Stimulated activated effector memory CD8-positive, alpha-beta T cell treated with anti-CD3 and anti-CD28 coated beads, Interleukin-12 subunit alpha, Interleukin-12 subunit beta, amount 100 ng/mL, for 72 hours (primary cell): ENCODE measurements at regions not wholly inside any gene's neighbourhood (a gene's known extent, or its start where the extent isn't known, plus 50 kb on each side); places are given as distances from the start of the nearest gene placed in this dataset.
"Not testable (repeated sequence)": the region's sequence is repeated elsewhere in the genome, so short reads cannot be mapped to it uniquely, and the experiment has no call there.

Source experiments
- ATAC-seq: fragments of 150-1000 bp; cut with Tn5 transposase; 2 replicates; pipeline ENCODE4 v1.10.0; 2021
- DNase-seq, 2 donors: peaks; one replicate each; pipeline ENCODE4 v3.0.0; 2021 to 2022; ENCODE audit warnings: low spot score in 2 of 2
- H3K27ac Mint-ChIP-seq: one replicate; pipeline ENCODE4 v1.8.0; 2022; ENCODE audit warnings: mild to moderate bottlenecking, mixed read lengths
- H3K36me3 Mint-ChIP-seq: one replicate; pipeline ENCODE4 v1.8.0; 2022; ENCODE audit warnings: mild to moderate bottlenecking, mixed read lengths
- H3K4me1 Mint-ChIP-seq: one replicate; pipeline ENCODE4 v1.8.0; 2022; ENCODE audit warnings: mixed read lengths
- H3K4me3 Mint-ChIP-seq: one replicate; pipeline ENCODE4 v1.8.0; 2022; ENCODE audit warnings: mild to moderate bottlenecking, mixed read lengths
- H3K9me3 Mint-ChIP-seq: one replicate; pipeline ENCODE4 v1.8.0; 2022; ENCODE audit warnings: mixed read lengths

- no peaks in the 10 kb centered on the region for H3K9me3 Mint-ChIP-seq
- no peak overlapping the region for H3K4me3 Mint-ChIP-seq
- no peak for DNase-seq
- no peaks in the 10 kb centered on the region for H3K4me1 Mint-ChIP-seq
- no peak overlapping the region for H3K27ac Mint-ChIP-seq
- ATAC-seq = no peak
- no peaks in the 10 kb centered on the region for H3K36me3 Mint-ChIP-seq
Measured at GRCh38 chr6:167689278-167689677, 137.4 kb upstream of the AFDN start.

DNA sequence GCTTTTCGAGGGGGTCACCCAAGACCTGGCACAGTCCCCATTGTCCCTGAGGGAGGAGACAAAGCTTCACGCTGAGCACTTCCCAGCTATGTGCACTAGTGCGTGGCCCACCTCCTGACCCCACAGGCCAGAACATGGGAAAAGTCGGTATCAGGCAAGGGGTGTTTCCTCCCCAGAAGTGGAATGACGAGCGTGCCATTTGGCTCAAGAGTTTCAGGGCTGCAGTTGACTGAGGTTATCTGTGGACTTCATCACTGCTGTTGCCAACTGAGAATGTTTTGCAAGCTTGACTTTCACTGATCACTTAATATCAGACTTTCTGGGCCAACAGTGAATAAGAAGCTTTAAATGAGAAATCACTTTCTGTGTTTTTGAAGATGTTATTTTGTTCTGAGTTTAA is 137.0 kb upstream of the AFDN start:
- H3K4me3 Mint-ChIP-seq = no peak overlapping the region
- no peak for ATAC-seq
- H3K4me1 Mint-ChIP-seq = no peaks in the 10 kb centered on the region
- no peak for DNase-seq
- H3K9me3 Mint-ChIP-seq = no peaks in the 10 kb centered on the region
- H3K36me3 Mint-ChIP-seq = no peaks in the 10 kb centered on the region
- H3K27ac Mint-ChIP-seq = no peak overlapping the region

GRCh38 chr6:167690167-167690922 is 136.4 kb upstream of the AFDN start:
- H3K9me3 Mint-ChIP-seq, H3K27ac Mint-ChIP-seq, H3K36me3 Mint-ChIP-seq, ATAC-seq, H3K4me1 Mint-ChIP-seq, DNase-seq, H3K4me3 Mint-ChIP-seq: not testable (repeated sequence)

DNA sequence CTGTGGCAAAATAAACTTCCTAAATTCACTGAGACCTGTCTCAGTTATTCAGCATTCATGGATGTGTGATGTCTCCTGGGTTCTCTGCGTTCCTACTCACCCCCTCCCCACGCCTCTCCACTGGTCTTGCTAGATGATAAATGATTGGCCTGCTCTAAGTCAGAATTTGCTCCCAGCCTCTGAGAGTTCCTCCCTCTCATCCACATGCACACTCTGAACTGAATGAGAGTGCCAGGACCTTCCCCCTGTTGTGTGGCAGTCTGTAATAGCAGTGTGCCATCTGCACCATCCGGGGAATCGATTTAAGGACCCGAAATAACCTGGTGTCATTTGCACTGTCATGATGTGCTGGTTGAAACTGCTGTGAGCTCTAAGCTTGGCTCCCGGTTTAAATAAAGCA is 135.8 kb upstream of the AFDN start:
- Mint-ChIP-seq H3K9me3 (no peaks in the 10 kb centered on the region), H3K27ac (no peak overlapping the region), H3K4me3 (no peak overlapping the region), H3K36me3 (no peaks in the 10 kb centered on the region), H3K4me1 (no peaks in the 10 kb centered on the region)
- ATAC-seq = no peak
- no peak for DNase-seq

DNA sequence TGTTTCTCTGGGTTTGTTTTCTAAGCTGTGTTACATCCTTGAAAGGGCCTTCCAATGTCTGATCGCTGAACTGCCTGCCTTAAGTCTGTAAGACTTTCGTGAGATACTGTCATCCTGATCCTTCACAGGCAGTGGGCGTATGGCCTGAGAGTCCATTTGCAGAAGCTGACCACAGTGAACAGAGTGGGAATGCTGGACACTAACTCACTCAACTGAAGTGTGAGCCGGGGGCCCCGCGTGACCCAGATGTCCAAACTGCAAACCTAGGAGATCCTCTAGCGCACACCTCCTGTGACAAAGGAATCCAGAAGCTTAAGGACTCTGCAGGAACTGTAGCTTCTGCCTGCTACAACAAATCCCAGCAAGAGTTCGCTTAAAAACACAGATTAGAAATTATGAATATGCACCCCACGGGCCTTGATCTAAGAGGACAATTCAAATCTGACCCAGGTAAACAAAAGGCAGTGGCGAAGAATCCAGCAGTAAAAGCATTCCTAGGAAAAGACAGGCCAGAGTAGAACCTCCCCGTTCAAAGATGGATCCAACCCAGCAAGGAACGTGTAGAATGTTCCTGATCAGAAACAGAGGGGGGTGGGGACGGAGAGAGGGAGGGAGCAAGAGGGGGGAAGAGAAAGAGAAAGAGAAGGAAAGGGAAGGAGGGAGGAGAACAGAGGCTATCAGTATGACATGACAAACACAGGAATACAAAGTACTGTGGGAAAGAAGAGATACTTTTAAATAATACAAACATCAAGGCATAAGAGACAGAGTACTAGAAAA is 135.0 kb upstream of the AFDN start:
- Mint-ChIP-seq H3K4me3 (no peak overlapping the region), H3K36me3 (no peaks in the 10 kb centered on the region), H3K4me1 (no peaks in the 10 kb centered on the region), H3K9me3 (no peaks in the 10 kb centered on the region), H3K27ac (no peak overlapping the region)
- DNase-seq = no peak
- ATAC-seq = no peak

GRCh38 chr6:167693478-167693877 is 133.2 kb upstream of the AFDN start:
- not testable (repeated sequence) for H3K27ac Mint-ChIP-seq, DNase-seq, H3K4me3 Mint-ChIP-seq, ATAC-seq, H3K4me1 Mint-ChIP-seq, H3K36me3 Mint-ChIP-seq, H3K9me3 Mint-ChIP-seq

DNA sequence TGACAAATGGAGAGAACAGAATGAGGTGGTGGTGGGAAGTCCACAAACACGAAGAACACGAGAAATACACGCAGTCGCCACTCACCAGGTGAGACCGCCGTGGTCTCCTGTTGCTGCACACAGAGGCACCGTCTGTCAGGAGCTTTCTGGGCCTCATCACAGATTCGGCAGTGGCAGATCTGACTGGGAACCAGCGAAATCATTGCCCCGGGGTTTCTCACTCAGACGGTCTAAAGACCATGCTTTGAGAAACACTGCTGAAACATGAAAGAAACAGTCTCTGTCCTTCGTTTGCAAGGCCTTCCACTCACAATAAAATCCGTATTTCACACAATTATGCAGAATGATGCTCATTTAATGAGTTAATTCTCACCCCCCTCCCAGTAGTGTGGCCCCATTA is 130.9 kb upstream of the AFDN start:
- H3K27ac Mint-ChIP-seq = no peak overlapping the region
- peaks cover 12% of the 10 kb centered on the region for H3K4me1 Mint-ChIP-seq
- no peaks in the 10 kb centered on the region for H3K9me3 Mint-ChIP-seq
- no peaks in the 10 kb centered on the region for H3K36me3 Mint-ChIP-seq
- DNase-seq (no peak), ATAC-seq (no peak)
- H3K4me3 Mint-ChIP-seq = no peak overlapping the region

DNA sequence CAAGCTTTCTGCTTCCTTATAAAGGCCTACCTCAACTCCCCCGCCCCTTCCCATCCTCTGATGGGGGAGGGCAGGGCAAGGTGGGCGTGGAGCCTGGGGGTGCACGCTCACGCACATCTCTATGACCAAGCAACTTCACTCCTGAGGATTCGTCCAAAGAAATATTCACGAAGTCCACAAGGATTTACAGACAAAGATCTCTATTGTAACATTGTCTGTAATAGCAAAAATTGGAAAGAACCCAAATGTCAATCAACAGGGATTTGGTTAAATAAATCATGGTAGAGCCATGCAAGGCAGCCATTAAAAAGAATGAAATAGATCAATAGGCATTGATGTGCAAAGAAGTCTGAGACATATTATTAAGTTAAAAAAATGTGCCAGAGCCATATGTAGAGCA is 130.4 kb upstream of the AFDN start:
- no peak for DNase-seq

GRCh38 chr6:167697316-167697715 is 129.4 kb upstream of the AFDN start:
- Mint-ChIP-seq H3K4me1 (peaks cover 12% of the 10 kb centered on the region), H3K27ac (no peak overlapping the region), H3K9me3 (no peaks in the 10 kb centered on the region), H3K36me3 (no peaks in the 10 kb centered on the region), H3K4me3 (no peak overlapping the region)
- ATAC-seq = no peak
- no peak for DNase-seq

More for the DNA sequence above, 130.4 kb upstream of the AFDN start:
- H3K9me3 Mint-ChIP-seq = no peaks in the 10 kb centered on the region
- no peak overlapping the region for H3K27ac Mint-ChIP-seq
- H3K4me1 Mint-ChIP-seq = peaks cover 12% of the 10 kb centered on the region
- H3K36me3 Mint-ChIP-seq = no peaks in the 10 kb centered on the region
- no peak for ATAC-seq
- no peak overlapping the region for H3K4me3 Mint-ChIP-seq

- Mint-ChIP-seq H3K9me3 (no peaks in the 10 kb centered on the region), H3K4me3 (no peak overlapping the region), H3K36me3 (no peaks in the 10 kb centered on the region), H3K4me1 (peaks cover 12% of the 10 kb centered on the region), H3K27ac (no peak overlapping the region)
- no peak for DNase-seq
- no peak for ATAC-seq
Measured at GRCh38 chr6:167698540-167698939, 128.2 kb upstream of the AFDN start.

DNA sequence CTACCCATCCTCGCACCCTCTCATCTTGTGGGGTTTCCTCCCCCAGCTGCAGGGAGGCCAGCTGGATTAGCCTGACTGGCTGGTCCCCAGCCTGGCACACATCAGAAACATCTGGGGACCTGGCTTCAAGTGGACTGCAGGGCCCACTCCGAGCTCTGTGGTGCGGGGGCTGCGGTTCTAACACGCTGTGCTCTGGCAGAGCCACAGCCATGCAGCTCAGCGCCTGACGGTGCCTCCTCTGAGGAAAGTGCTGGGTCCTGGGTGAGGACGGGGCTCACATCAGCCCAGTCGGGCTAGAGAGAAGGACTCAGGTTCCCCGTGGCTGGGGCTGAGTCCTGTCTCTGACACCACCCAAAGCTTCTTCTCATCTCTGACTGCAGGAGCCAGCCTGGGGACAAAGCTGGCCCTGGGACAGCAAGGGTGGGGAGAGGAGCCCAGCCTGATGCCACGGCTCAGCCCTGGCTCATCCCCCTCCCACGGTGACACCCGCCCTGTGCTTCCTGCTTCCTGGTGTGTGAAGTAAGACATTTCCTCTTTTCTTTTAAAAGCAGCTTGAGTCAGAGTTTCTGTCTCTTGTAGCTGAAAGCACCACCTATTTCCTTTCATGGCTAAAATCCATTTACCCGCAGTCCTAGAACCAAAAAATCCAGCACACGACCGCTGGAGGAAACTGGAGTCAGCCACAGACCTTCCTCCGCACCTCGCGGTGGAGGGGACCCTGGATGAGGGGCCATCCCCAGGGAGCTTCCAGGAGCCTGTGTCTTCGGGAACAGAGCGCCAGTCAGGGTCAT is 127.4 kb upstream of the AFDN start:
- H3K9me3 Mint-ChIP-seq = no peaks in the 10 kb centered on the region
- no peaks in the 10 kb centered on the region for H3K36me3 Mint-ChIP-seq
- peak overlapping the region; percentile 12 for H3K27ac Mint-ChIP-seq
- peak overlapping the region; percentile 57 for H3K4me3 Mint-ChIP-seq
- DNase-seq (peak in 1 of 2 donors; percentile 56), ATAC-seq (peak; percentile 80)
- peaks cover 12% of the 10 kb centered on the region for H3K4me1 Mint-ChIP-seq

GRCh38 chr6:167700199-167700598 is 126.5 kb upstream of the AFDN start:
- peaks cover 19% of the 10 kb centered on the region for H3K4me1 Mint-ChIP-seq
- H3K36me3 Mint-ChIP-seq = no peaks in the 10 kb centered on the region
- no peak for ATAC-seq
- H3K27ac Mint-ChIP-seq = no peak overlapping the region
- no peak overlapping the region for H3K4me3 Mint-ChIP-seq
- no peak for DNase-seq
- peaks cover 3% of the 10 kb centered on the region for H3K9me3 Mint-ChIP-seq

GRCh38 chr6:167701010-167701409 is 125.7 kb upstream of the AFDN start:
- DNase-seq = no peak
- no peak overlapping the region for H3K4me3 Mint-ChIP-seq
- H3K36me3 Mint-ChIP-seq = no peaks in the 10 kb centered on the region
- no peak overlapping the region for H3K27ac Mint-ChIP-seq
- no peak for ATAC-seq
- H3K9me3 Mint-ChIP-seq = peaks cover 3% of the 10 kb centered on the region
- peaks cover 19% of the 10 kb centered on the region for H3K4me1 Mint-ChIP-seq

DNA sequence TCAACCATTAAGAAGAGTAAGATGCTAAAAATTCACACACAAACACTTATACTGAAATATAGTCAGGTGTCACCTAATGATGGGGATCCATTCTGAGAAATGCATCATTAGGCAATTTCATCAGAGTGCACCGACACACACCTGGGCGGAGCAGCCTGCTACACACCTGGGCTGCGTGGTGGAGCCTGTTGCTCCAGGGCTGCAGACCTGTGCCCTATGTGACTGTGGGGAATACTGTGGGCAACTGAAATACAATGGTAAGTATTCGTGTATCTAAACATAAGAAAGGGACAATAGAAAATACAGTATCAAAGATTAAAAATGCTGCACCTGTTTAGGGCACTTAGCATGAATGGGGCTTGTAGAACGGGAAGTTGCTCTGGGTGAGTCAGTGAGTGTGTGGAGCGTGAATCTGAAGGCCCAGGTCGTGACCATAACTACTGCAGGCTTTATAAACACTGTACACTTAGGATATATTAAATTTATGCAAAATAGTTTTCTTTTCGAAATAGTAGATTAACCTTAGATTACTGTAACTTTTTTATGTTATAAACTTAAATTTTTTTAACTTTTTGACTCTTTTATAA is 124.4 kb upstream of the AFDN start:
- peaks cover 3% of the 10 kb centered on the region for H3K9me3 Mint-ChIP-seq
- ATAC-seq (no peak), DNase-seq (no peak)
- H3K4me1 Mint-ChIP-seq = peaks cover 25% of the 10 kb centered on the region
- no peak overlapping the region for H3K4me3 Mint-ChIP-seq
- no peak overlapping the region for H3K27ac Mint-ChIP-seq
- no peaks in the 10 kb centered on the region for H3K36me3 Mint-ChIP-seq

- Mint-ChIP-seq H3K9me3 (peaks cover 3% of the 10 kb centered on the region), H3K4me1 (peaks cover 25% of the 10 kb centered on the region), H3K4me3 (no peak overlapping the region), H3K36me3 (no peaks in the 10 kb centered on the region), H3K27ac (no peak overlapping the region)
- ATAC-seq (no peak), DNase-seq (no peak)
Measured at GRCh38 chr6:167703347-167703746, 123.4 kb upstream of the AFDN start.
